ENCODE measurements at regions not wholly inside any gene's neighbourhood (a gene's known extent, or its start where the extent isn't known, plus 50 kb on each side); places are given as distances from the start of the nearest gene placed in this dataset.
A peak's percentile ranks its signal among the peaks of the same experiment; 100 is the strongest.

GRCh38 chr5:96595300-96596090, 66.7 kb upstream of the CAST start:
- DNase-seq: no peak

- no peak for DNase-seq
These were observed 64.6 kb upstream of the CAST start for GRCh38 chr5:96597438-96598020.

- DNase-seq: no peak
These were observed 61.0 kb upstream of the CAST start for GRCh38 chr5:96601200-96601599.

GRCh38 chr5:96601715-96602244, 60.4 kb upstream of the CAST start:
- DNase-seq: peak in 2 of 4 experiments; percentile 1 to 3

DNA sequence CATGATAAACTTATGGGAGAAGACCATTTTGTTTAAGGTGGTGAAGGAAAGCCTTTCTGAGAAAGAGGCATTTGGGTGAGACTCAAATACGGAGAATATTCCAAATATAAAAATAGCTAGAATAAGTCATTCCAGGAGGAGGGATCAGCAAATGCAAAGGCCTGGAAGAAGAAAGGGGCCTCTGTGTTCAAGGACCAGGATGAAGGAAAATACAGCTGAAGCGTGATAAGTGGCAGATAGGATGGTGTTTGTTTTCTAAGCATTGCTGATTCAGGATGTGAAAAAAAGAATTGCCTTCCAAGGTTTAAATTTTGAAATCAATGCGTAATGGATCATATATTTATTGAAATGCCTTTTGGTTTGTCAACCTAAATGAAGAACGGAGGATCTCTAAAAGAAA, 59.4 kb upstream of the CAST start:
- no peak for DNase-seq

GRCh38 chr5:96605144-96605837, 56.9 kb upstream of the CAST start:
- DNase-seq: no peak

GRCh38 chr5:96609369-96609768, 52.8 kb upstream of the CAST start:
- DNase-seq: no peak

GRCh38 chr5:96610747-96611146, 51.4 kb upstream of the CAST start:
- DNase-seq: no peak

- no peak for DNase-seq
These were observed 50.2 kb upstream of the CAST start for GRCh38 chr5:96611946-96612345.
